HG02642 (cell line): ENCODE measurements at regions not wholly inside any gene's neighbourhood (a gene's known extent, or its start where the extent isn't known, plus 50 kb on each side); places are given as distances from the start of the nearest gene placed in this dataset.

ENCODE experiments used
- ATAC-seq: cut with Tn5 transposase; IDR thresholded peaks from one replicate; pipeline ENCODE4 v1.9.1; 2021; ENCODE audit warnings: mild to moderate bottlenecking; ENCODE audit not compliant: unreplicated experiment, poor library complexity

DNA sequence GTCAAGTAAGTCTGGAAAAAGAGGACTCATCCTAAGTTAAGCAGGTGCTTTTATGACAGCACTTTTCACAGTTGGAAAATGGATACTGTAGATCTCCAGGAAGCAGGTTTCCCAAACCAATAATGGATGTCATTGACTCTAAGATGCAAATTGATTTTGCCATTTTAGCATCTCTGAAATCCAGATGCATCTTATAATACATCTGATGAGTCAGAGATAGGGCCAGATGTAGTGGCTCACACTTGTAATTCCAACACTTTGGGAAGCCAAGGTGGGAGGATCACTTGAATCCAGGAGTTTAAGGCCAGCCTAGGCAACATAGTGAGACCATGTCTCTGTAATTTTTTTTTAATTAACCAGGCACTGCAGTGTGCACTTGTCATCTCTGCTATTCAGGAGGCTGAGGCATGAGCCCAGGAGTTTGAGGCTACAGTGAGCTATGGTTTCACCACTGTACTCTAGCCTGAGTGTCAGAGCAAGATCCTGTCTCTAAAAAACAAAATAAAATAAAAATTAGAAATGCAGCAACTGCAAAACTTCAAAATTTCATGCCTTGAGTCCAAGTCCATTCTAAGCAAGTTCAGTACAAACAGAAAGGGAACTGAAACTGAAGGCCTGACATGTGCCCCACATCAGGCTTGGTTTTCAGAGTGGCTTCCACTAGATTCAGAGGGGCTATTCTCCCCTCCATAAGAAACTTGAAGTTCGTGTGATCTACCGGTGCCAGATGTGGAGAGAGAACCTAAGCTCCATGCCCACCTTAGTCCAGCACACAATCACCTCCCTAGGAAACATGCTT, 267.8 kb upstream of the NCKAP5 start:
- no peak for ATAC-seq

GRCh38 chr2:133836691-133837345, 268.6 kb upstream of the NCKAP5 start:
- no peak for ATAC-seq

DNA sequence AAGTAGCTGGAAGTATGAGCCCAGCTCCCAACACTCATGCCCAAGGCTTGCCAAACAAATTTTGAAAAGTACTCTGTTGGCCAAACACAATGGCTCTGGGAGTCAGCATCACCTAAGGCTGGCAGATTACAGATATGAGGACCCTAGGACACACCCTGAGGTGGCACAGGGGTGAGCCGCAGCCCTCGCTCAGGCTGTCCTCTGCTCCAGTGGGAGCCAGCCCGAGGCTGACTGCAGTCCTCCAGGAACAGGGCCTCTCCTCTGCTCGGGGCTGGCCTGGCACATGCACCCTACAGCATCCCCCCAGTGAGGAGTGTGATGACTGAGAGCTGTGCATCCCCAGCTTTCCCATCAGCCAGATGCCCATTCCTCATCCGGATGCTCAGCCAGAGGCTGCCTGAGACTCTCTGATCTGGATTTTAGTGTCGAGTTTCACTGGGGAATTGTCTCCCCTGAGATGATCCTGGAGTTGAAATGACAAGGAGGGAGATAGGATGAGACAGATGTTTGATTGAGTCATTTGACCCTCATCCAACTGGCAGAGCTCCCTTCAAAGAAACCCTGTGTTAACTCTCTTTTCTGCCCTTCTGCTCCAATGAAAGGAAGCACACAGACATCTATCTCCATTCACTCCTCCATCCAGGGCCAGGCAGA, 269.3 kb upstream of the NCKAP5 start:
- ATAC-seq = no peak

DNA sequence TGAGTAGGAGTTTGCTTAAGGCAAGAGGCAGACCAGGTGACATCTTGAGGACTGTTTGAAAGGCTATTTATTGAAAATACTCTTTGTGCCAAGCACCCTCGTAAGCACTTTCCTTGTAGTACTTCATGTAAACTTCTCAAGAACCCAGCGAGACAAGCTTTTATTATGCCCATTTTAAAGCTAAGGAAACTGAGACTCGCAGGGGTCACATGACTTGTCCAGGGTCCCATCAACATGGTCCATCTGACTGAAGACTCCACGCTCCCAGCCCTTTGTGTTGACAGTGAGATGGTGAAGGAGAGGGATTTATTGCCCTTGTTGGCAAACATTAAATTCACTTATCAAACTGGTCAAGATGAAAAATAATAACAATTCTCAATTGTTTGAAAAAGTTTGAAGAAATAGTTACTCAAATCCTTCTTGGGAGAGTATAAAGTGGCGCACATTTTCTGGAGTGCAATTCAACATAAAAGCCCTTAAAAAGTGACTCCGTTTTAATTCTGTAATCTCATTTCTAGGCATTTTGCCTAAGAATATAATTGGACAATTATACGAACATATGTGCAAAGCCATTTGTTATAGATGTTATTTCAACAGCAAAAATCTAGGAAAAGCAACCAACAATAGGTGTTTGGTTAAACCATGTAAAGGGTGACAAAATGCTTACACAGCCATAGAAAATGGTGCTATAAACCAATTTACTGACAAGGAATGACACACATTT, 270.5 kb upstream of the NCKAP5 start:
- no peak for ATAC-seq

- ATAC-seq = no peak
These were observed 271.4 kb upstream of the NCKAP5 start for GRCh38 chr2:133839677-133840076.

DNA sequence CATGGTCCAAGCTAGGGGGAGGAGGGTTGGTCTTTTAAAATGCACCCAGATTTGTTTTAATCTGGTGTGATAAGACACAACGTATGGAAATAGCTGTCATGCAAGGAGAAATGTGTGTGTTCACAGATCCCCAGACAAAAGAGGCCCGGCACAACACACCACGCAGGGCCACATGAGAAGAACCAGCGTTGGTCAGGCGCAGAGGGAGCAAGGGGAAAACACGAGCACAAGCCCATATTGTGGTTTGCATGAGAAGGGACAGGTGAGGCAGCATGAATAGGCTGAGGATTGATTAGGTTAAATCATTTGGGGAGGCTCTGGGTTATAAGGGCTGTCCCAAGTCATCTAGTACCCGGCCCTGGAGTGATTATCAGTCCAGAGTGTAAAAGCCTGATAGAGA, 272.5 kb upstream of the NCKAP5 start:
- ATAC-seq = no peak

GRCh38 chr2:133841900-133842299, 273.6 kb upstream of the NCKAP5 start:
- no peak for ATAC-seq

DNA sequence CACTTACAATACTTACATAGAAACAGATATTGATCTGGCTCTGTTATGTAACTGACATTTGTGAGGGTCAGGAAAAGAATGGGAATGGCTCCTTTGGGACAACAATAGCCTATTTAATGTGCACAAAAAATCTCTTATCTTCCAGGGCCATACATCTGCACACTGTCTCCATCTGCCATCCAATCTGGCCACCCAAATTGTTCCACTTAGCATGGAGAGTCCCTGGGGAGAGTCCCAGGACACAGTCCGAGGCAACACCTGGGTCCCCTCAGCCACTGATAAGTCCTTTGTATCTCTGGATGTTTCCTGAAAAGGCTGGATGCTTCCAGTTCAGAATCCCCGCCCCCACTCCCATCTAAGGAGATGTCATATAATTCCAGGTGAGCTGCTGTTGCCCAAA, 274.2 kb upstream of the NCKAP5 start:
- no peak for ATAC-seq

- no peak for ATAC-seq
These were observed 274.8 kb upstream of the NCKAP5 start for GRCh38 chr2:133843091-133843490.

DNA sequence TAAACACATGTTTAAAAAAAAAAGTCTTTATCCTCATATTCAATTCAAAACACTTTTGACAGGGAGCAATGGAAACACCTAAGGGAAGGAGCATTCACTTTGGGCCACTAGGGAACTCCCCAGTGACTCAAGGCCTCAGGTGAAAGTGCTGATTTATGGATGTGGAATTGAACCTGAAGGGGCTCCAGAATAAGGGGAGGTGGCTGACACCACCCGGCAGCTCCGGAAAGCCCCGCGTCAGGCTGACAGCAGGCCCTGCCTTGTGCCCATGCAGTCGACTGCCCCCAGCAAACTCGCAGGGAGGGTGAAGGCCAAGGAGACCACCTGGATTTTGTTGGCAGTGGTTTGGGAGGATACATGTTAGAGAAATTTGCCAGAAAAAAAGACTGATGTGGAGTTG, 275.3 kb upstream of the NCKAP5 start:
- ATAC-seq = no peak

DNA sequence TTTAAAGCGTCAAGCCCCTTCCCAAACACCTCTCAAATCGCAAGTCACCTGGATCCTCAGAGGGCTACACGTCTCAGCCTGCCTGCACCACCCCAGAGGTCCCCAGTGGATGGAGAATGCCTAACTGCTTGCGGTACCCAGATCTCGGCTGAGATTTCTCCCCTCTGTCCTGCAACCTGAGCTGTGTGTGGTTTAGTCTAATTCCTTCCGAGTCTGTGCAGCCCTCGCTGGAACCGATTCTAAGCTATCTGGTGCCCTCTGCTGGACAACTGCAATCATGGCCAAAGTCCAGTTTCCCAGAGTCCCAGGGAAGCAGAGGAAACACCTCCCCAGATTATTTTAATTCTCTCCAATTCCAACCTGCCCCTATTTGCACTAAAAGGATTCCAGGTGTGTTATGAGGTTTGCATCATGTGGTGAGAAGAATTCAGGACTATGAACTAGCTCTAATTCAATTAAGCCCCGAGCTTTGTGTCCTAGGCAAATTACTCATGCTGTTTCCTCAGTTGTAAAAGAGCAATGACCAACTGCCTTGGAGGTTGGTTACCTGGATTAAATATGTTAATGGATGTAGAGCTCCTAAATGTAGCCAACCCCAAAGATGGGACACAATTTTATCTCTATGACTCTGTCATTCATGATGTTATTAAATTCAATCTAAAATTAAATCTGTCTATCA, 276.1 kb upstream of the NCKAP5 start:
- peak; percentile 88 for ATAC-seq

DNA sequence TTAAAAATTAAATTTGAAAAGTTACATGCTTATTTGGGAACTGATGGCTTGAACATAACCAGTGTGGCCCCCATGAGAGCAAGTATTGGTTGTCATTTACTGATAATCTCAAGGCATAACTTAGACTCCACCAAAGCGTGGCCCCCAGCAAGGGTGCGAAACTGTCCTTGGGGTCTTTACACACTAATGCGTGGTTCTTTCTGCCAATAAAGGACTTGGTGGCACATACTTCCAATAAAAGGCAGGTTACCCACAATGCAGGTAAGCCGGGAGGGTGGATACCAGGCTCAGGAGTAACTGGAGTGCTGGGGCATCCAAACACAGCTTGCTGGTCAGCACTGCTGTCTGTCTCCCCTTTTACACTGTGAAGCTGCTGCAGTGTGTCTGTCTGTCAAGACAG, 278.2 kb upstream of the NCKAP5 start:
- ATAC-seq = no peak

DNA sequence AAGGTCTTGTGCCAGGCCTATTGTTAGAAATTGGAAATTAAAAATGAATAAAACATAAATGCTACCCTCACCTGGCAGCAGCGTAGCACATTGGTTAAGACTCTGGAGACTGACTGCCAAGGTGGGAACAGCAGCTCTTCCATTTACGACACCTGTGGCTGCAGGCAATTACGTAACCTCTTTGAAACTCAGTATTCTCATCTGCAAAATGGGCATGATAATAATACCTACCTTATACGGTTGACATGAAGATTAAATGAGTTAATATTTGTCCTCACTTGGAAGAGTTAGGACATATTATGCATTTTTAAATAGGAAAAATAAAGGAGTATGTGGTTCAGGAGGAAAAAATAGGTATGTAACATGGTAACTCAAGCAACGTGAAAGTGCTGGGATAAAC, 279.3 kb upstream of the NCKAP5 start:
- ATAC-seq = no peak

DNA sequence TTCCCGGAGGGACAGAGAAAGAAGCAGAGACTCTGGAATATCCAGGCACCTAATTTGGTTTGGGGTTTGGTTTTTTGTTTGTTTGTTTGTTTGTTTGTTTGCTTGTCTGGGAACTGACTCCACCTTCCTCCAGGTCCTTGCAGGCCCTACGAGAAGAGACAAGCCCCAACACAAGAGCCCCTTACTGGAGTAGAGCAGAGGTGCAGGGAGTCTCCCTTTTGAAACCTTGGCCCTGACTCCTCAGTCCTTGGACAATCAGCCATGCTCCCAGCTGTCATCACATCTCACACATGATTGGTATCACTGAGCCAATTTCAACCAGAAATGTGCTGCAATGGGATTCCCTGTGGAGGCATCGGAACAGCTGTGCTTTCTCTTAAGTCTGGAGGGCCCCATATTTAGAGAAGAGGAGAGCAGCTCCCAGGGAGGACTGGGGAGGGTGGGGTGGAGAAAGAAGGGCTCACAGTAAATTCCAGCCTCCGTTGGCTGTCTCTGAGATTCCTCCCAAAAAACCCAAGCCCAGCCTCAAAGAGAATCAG, 279.9 kb upstream of the NCKAP5 start:
- no peak for ATAC-seq

GRCh38 chr2:133849341-133849740, 281.1 kb upstream of the NCKAP5 start:
- no peak for ATAC-seq

- no peak for ATAC-seq
These were observed 286.4 kb upstream of the NCKAP5 start for GRCh38 chr2:133854603-133855200.

GRCh38 chr2:133855526-133855925, 287.3 kb upstream of the NCKAP5 start:
- no peak for ATAC-seq

- ATAC-seq = no peak
These were observed 288.4 kb upstream of the NCKAP5 start for GRCh38 chr2:133856678-133857077.

GRCh38 chr2:133859578-133859977, 291.3 kb upstream of the NCKAP5 start:
- ATAC-seq = no peak
